ENCODE measurements at regions not wholly inside any gene's neighbourhood (a gene's known extent, or its start where the extent isn't known, plus 50 kb on each side); places are given as distances from the start of the nearest gene placed in this dataset.

DNA sequence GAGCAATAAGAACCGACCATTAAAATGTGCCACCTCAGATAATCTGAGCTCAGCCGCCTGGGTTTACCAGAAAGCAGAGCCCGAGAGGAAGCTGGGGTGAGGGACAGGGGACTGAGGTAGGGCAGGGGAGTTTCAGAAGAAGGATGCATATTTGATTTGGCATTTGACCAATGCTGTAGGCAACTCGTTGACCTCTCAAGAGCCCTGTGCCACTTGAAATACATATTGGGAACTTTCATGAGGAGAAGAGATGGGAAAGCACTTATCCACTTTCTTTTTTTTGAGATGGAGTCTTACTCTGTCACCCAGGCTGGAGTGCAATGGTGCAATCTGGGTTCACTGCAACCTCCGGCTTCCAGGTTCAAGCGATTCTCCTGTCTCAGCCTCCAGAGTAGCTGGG lies 148.4 kb upstream of the SPRED2 start:
- WGBS, 2 donors = 73 to 82% methylated on average over 6 of the region's 6 CpGs
- Histone ChIP-seq H3K9me3 (no peaks in the 10 kb centered on the region), H3K4me3 (no peak overlapping the region), H3K4me1 (no peaks in the 10 kb centered on the region), H3K36me3 (ENCODE audit: low read depth, missing control alignments) (no peaks in the 10 kb centered on the region), H3K27ac (no peak overlapping the region), H3K27me3 (no peaks in the 10 kb centered on the region)
- DNase-seq = no peak
- TF ChIP-seq POLR2A (IDR thresholded peaks at IDR 0.05) = no peak
- TF ChIP-seq, protein P1, sequence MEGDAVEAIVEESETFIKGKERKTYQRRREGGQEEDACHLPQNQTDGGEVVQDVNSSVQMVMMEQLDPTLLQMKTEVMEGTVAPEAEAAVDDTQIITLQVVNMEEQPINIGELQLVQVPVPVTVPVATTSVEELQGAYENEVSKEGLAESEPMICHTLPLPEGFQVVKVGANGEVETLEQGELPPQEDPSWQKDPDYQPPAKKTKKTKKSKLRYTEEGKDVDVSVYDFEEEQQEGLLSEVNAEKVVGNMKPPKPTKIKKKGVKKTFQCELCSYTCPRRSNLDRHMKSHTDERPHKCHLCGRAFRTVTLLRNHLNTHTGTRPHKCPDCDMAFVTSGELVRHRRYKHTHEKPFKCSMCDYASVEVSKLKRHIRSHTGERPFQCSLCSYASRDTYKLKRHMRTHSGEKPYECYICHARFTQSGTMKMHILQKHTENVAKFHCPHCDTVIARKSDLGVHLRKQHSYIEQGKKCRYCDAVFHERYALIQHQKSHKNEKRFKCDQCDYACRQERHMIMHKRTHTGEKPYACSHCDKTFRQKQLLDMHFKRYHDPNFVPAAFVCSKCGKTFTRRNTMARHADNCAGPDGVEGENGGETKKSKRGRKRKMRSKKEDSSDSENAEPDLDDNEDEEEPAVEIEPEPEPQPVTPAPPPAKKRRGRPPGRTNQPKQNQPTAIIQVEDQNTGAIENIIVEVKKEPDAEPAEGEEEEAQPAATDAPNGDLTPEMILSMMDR (IDR thresholded peaks at IDR 0.05) = no peak
- intact Hi-C loops (cut with DNase I; ENCODE audit: low total_unique reads) = no loop called here

- Histone ChIP-seq H3K36me3 (ENCODE audit: low read depth, missing control alignments) (no peaks in the 10 kb centered on the region), H3K9me3 (no peaks in the 10 kb centered on the region), H3K27ac (no peak overlapping the region), H3K27me3 (no peaks in the 10 kb centered on the region), H3K4me1 (no peaks in the 10 kb centered on the region), H3K4me3 (no peak overlapping the region)
- intact Hi-C loops (cut with DNase I; ENCODE audit: low total_unique reads) = no loop called here
- DNase-seq = no peak
- TF ChIP-seq, protein P1 (IDR thresholded peaks at IDR 0.05) = no peak
- no peak for TF ChIP-seq POLR2A (IDR thresholded peaks at IDR 0.05)
- WGBS, 2 donors = 77 to 90% methylated on average over 5 to 10 of the region's 10 CpGs
Measured at GRCh38 chr2:65579506-65580235, 147.3 kb upstream of the SPRED2 start.

DNA sequence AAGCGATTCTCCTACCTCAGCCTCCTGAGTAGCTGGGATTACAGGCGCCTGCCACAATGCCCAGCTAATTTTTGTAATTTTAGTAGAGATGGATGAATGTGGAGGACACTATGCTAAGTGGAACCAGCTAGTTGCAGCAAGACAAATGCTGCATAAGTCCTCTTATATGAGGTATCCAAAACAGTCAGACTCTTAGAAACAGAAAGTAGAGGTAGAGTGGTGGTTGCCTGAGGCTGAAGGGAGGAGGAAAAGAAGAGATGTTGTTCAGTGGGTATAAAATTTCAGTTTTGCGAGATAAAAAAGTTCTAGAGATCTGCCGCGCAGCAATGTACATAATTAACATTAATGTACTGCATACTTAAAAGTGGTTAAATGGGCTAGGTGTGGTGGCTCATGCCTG lies 145.3 kb upstream of the SPRED2 start:
- Histone ChIP-seq H3K4me3 (no peak overlapping the region), H3K36me3 (ENCODE audit: low read depth, missing control alignments) (no peaks in the 10 kb centered on the region), H3K4me1 (no peaks in the 10 kb centered on the region), H3K27me3 (no peaks in the 10 kb centered on the region), H3K27ac (no peak overlapping the region), H3K9me3 (no peaks in the 10 kb centered on the region)
- TF ChIP-seq, protein P1 (IDR thresholded peaks at IDR 0.05) = no peak
- no peak for TF ChIP-seq POLR2A (IDR thresholded peaks at IDR 0.05)
- intact Hi-C loops (cut with DNase I; ENCODE audit: low total_unique reads) = no loop called here
- DNase-seq = no peak
- 95 to 97% methylated on average over 5 of the region's 5 CpGs for WGBS, 2 donors

- Histone ChIP-seq H3K27ac (no peak overlapping the region), H3K4me1 (no peaks in the 10 kb centered on the region), H3K36me3 (ENCODE audit: low read depth, missing control alignments) (no peaks in the 10 kb centered on the region), H3K27me3 (no peaks in the 10 kb centered on the region), H3K4me3 (no peak overlapping the region), H3K9me3 (no peaks in the 10 kb centered on the region)
- WGBS, 2 donors = 78 to 81% methylated on average over 12 of the region's 12 CpGs
- no peak for DNase-seq
- intact Hi-C loops (cut with DNase I; ENCODE audit: low total_unique reads) = no loop called here
- TF ChIP-seq POLR2A (IDR thresholded peaks at IDR 0.05) = no peak
- TF ChIP-seq, protein P1 (IDR thresholded peaks at IDR 0.05) = no peak
Measured at GRCh38 chr2:65576861-65577601, 144.6 kb upstream of the SPRED2 start.
